ENCODE measurements at regions not wholly inside any gene's neighbourhood (a gene's known extent, or its start where the extent isn't known, plus 50 kb on each side); places are given as distances from the start of the nearest gene placed in this dataset.
"Not testable (repeated sequence)": the region's sequence is repeated elsewhere in the genome, so short reads cannot be mapped to it uniquely, and the experiment has no call there.

DNA sequence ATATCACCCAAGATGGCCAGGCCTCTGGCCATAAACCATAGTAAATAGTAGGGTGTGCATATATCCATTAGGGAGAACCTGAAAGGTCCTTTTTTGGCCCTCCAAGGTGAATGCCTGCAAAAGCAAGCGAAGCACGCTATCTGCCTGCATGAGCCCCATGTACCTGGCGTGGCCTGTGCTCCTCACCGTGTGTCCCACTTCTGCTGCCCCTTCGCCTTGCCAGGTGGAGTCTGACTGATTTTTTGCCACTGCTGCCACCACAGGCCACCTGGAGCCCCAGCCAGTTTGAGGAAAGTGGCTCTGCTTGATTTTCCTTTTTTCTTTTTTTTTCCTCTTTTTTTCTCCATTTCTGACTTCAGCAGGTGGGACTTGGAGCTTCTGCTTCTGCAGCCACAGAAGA, 139.7 kb downstream of the SNRPN start:
- peaks cover 3 to 79% of the 10 kb centered on the region in 2 donors for H3K9me3 ChIP-seq
- intact Hi-C loops (cut with DNase I), result no loop called here
- H3K36me3 ChIP-seq, result peaks cover 3% of the 10 kb centered on the region
- 82 to 95% (median 89%) methylated on average over 5 of the region's 5 CpGs for WGBS, 3 donors
- DNase-seq, result no peak
- H3K4me1 ChIP-seq (ENCODE audit: insufficient read depth), result no peaks in the 10 kb centered on the region
- H3K27ac ChIP-seq, result no peak overlapping the region
- no peak for TF ChIP-seq EP300 (IDR thresholded peaks at IDR 0.05)
- no peak for TF ChIP-seq POLR2A (IDR thresholded peaks at IDR 0.05)
- TF ChIP-seq, protein P1, sequence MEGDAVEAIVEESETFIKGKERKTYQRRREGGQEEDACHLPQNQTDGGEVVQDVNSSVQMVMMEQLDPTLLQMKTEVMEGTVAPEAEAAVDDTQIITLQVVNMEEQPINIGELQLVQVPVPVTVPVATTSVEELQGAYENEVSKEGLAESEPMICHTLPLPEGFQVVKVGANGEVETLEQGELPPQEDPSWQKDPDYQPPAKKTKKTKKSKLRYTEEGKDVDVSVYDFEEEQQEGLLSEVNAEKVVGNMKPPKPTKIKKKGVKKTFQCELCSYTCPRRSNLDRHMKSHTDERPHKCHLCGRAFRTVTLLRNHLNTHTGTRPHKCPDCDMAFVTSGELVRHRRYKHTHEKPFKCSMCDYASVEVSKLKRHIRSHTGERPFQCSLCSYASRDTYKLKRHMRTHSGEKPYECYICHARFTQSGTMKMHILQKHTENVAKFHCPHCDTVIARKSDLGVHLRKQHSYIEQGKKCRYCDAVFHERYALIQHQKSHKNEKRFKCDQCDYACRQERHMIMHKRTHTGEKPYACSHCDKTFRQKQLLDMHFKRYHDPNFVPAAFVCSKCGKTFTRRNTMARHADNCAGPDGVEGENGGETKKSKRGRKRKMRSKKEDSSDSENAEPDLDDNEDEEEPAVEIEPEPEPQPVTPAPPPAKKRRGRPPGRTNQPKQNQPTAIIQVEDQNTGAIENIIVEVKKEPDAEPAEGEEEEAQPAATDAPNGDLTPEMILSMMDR (IDR thresholded peaks at IDR 0.05), result no peak
- H3K27me3 ChIP-seq, result no peaks in the 10 kb centered on the region
- H3K4me3 ChIP-seq, result no peak overlapping the region

DNA sequence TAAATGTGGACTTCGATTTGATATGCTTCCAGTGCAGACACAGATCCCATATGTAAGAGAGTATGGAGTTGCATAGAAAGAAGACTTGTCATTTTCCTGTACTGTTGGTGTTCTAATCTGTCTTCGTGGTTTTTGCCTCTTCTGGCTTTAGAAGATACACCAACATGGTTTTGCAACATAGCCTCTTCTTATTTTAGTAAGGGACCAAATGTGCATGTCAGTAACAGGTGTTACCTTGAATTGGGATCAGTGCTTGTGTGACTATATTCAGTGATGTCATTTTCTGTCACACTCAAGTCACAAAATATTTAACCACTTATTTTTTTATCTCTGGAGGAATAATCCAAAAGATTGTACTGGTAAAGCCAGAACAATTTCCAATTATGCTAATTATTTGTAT, 140.4 kb downstream of the SNRPN start:
- H3K27me3 ChIP-seq, result no peaks in the 10 kb centered on the region
- peaks cover 3% of the 10 kb centered on the region for H3K36me3 ChIP-seq
- WGBS, 3 donors, result 55 to 62% (median 58%) methylated on average over 2 of the region's 2 CpGs
- no peak overlapping the region for H3K4me3 ChIP-seq
- no peaks in the 10 kb centered on the region for H3K4me1 ChIP-seq (ENCODE audit: insufficient read depth)
- no peak for DNase-seq
- intact Hi-C loops (cut with DNase I), result no loop called here
- H3K9me3 ChIP-seq, result peaks cover 3 to 78% of the 10 kb centered on the region in 2 donors
- no peak for TF ChIP-seq POLR2A (IDR thresholded peaks at IDR 0.05)
- no peak for TF ChIP-seq EP300 (IDR thresholded peaks at IDR 0.05)
- TF ChIP-seq, protein P1 (IDR thresholded peaks at IDR 0.05), result no peak
- H3K27ac ChIP-seq, result no peak overlapping the region

DNA sequence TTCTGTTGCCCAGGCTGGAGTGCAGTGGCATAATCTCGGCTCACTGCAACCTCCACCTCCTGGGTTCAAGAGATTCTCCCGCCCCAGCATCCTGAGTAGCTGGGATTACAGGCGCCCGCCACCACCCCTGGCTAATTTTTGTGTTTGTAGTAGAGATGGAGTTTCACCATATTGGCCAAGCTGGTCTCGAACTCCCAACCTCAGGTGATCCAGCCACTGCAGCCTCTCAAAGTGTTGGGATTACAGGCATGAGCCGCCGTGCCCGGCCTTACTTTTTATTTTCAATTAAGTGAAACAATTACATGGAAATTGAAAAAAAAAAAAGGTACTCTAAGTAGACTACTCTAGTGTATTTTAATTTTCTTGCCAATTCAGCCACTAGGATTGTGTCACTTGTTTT, 145.2 kb downstream of the SNRPN start:
- H3K4me1 ChIP-seq (ENCODE audit: insufficient read depth); H3K27ac ChIP-seq; H3K36me3 ChIP-seq; DNase-seq; H3K27me3 ChIP-seq; H3K4me3 ChIP-seq: not testable (repeated sequence)
- peaks cover 0 to 49% of the 10 kb centered on the region in 2 donors for H3K9me3 ChIP-seq
- 85 to 89% (median 86%) methylated on average over 8 of the region's 8 CpGs for WGBS, 3 donors
- intact Hi-C loops (cut with DNase I), result loop anchor here in 1 of 4 donors (10.0 kb wide), 1 partner anchor 265 kb away; no protein-coding TSS in a partner anchor

DNA sequence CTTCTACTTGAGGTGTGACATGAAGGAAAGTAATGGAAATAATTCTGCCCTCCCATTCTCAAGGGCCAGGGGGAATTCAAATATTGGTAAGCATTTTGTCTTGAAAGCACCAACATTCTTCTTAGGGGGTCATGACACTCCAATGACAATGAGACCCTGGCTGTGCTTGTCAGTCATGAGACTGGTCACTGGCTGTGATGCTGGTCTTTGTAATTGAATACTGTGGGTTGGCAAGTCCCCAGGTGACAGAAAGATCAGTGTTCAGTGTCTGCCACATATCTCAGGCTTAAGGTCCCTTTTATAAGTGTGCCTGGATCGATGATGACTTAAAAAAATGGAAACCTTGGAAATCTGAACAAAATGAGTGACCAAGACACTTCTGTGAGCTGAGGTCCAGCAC, 151.4 kb downstream of the SNRPN start:
- H3K27me3 ChIP-seq, result no peaks in the 10 kb centered on the region
- H3K27ac ChIP-seq, result no peak overlapping the region
- no peak for TF ChIP-seq EP300 (IDR thresholded peaks at IDR 0.05)
- TF ChIP-seq, protein P1 (IDR thresholded peaks at IDR 0.05), result no peak
- TF ChIP-seq POLR2A (IDR thresholded peaks at IDR 0.05), result no peak
- intact Hi-C loops (cut with DNase I), result loop anchor here in 1 of 4 donors (10.0 kb wide), 1 partner anchor 259 kb away; no protein-coding TSS in a partner anchor
- peaks cover 0 to 41% of the 10 kb centered on the region in 2 donors for H3K9me3 ChIP-seq
- no peaks in the 10 kb centered on the region for H3K4me1 ChIP-seq (ENCODE audit: insufficient read depth)
- no peak overlapping the region for H3K4me3 ChIP-seq
- 65 to 77% (median 67%) methylated on average over 1 of the region's 1 CpG for WGBS, 3 donors
- no peaks in the 10 kb centered on the region for H3K36me3 ChIP-seq
- DNase-seq, result no peak

DNA sequence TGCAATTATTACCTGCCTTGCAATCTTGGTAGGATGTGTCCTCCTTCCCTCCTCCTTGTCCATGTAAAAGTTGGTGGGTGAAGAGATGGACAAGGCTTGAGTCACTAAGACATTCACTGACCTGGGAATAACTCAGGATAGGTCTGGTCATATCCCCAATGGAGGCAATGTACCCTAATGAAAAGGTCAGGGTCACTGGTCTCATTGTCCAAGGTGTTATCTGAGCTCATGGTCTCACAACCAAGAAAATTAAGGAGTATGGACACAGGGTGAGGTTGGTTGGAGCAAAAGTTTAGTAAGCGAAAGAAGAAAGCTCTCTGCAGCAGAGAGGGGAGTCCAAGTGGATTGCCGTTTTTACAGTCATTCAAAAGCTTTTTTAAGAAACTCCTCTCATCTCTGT, 179.0 kb downstream of the SNRPN start:
- H3K27me3 ChIP-seq, result no peaks in the 10 kb centered on the region
- peaks cover 0 to 11% of the 10 kb centered on the region in 2 donors for H3K9me3 ChIP-seq
- TF ChIP-seq, protein P1 (IDR thresholded peaks at IDR 0.05), result no peak
- no peak for TF ChIP-seq EP300 (IDR thresholded peaks at IDR 0.05)
- TF ChIP-seq POLR2A (IDR thresholded peaks at IDR 0.05), result no peak
- intact Hi-C loops (cut with DNase I), result no loop called here
- H3K4me3 ChIP-seq, result no peak overlapping the region
- H3K36me3 ChIP-seq, result no peaks in the 10 kb centered on the region
- no peaks in the 10 kb centered on the region for H3K4me1 ChIP-seq (ENCODE audit: insufficient read depth)
- DNase-seq, result no peak
- no peak overlapping the region for H3K27ac ChIP-seq
- WGBS, 3 donors, result 56 to 59% (median 57%) methylated on average over 2 of the region's 2 CpGs

Measured in ovary (tissue), 7 donors.